Kidney (tissue), 13 donors: ENCODE measurements at regions not wholly inside any gene's neighbourhood (a gene's known extent, or its start where the extent isn't known, plus 50 kb on each side); places are given as distances from the start of the nearest gene placed in this dataset.

ENCODE experiments used
- DNase-seq, 5 donors: peaks; one replicate each; pipeline ENCODE4 v3.0.0-alpha.2; 2013 to 2020
- FAIRE-seq: peaks from 2 replicates; lab custom pipeline; 2012; peaks lifted over from hg19 to GRCh38; lab: Jason Lieb, UNC
- H3K27ac ChIP-seq, 2 donors: one replicate each; pipeline ENCODE4 v1.7.0; 2013; ENCODE audit warnings: low read depth in 2 of 2, low read length in 2 of 2, inconsistent platforms in 1 of 2
- H3K27me3 ChIP-seq: one replicate; pipeline ENCODE4 v1.7.1; 2013; ENCODE audit warnings: low read length, inconsistent platforms; ENCODE audit not compliant: control insufficient read depth, insufficient read depth
- H3K36me3 ChIP-seq, 3 donors: one replicate each; pipeline versions ENCODE4 v1.7.0 to v1.7.1; 2013; ENCODE audit warnings: low read length in 3 of 3, control low read depth in 1 of 3, inconsistent platforms in 1 of 3; ENCODE audit not compliant: insufficient read depth in 3 of 3, control insufficient read depth in 2 of 3
- H3K4me1 ChIP-seq, 3 donors: one replicate each; pipeline versions ENCODE4 v1.7.0 to v1.7.1; 2013; ENCODE audit warnings: low read length in 3 of 3, inconsistent platforms in 1 of 3, low read depth in 1 of 3; ENCODE audit not compliant: control insufficient read depth in 2 of 3, insufficient read depth in 2 of 3
- H3K4me3 ChIP-seq, 3 donors: one replicate each; pipeline versions ENCODE4 v1.7.0 to v1.8.1; 2013; ENCODE audit warnings: low read length in 3 of 3, control low read depth in 1 of 3, inconsistent platforms in 1 of 3
- H3K9ac ChIP-seq, 3 donors: one replicate each; pipeline versions ENCODE4 v1.7.0 to v1.7.1; 2013; ENCODE audit warnings: low read length in 3 of 3, control low read depth in 1 of 3, inconsistent platforms in 1 of 3
- H3K9me3 ChIP-seq, 3 donors: one replicate each; pipeline versions ENCODE4 v1.7.0 to v1.7.1; 2013; ENCODE audit warnings: low read length in 3 of 3, control low read depth in 1 of 3, inconsistent platforms in 1 of 3; ENCODE audit not compliant: control insufficient read depth in 2 of 3, insufficient read depth in 1 of 3
- intact Hi-C: fragments of 100-400 bp; cut with DNase I; formaldehyde crosslinking; loops from one replicate; pipeline ENCODE4 v1.11.1; 2022
- TF ChIP-seq, protein P1 (sequence below): IDR thresholded peaks from 3 replicates; pipeline ENCODE4 v1.5.1; 2012; ENCODE audit warnings: mild to moderate bottlenecking, moderate library complexity, borderline replicate concordance; ENCODE audit not compliant: insufficient read depth; ENCODE audit errors: extremely low read depth
- donor health status: control.
- donor health status: control.
- donor health status: control.
- donor health status: control.
- donor health status: control.
- donor health status: DM: yes; HTN: yes; CAD: no.
- donor health status: Normal renal cell carcinoma (clear cell type).

DNA sequence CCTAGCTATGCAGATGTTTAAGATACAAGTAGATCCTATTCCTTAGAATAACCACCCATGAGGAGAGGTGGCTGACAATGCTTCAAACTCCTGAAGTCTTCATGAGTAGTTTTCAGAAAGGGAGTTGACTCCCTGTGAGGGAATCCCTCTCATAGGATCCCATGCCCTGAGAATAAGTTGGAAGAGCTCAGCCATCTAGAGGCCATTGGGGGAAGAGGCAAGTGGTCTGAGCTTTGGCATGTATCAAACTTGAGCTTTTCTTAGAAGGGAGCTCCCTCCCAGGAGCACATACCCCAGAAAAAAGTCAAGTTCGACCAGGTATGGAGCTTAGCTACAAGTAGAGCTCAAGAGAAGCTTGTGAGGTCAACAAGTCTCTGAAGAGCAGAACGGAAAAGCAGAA lies 165.7 kb upstream of the RBM19 start:
- no peaks in the 10 kb centered on the region for H3K27me3 ChIP-seq
- no peaks in the 10 kb centered on the region for H3K4me1 ChIP-seq
- H3K4me3 ChIP-seq = no peak overlapping the region
- TF ChIP-seq, protein P1, sequence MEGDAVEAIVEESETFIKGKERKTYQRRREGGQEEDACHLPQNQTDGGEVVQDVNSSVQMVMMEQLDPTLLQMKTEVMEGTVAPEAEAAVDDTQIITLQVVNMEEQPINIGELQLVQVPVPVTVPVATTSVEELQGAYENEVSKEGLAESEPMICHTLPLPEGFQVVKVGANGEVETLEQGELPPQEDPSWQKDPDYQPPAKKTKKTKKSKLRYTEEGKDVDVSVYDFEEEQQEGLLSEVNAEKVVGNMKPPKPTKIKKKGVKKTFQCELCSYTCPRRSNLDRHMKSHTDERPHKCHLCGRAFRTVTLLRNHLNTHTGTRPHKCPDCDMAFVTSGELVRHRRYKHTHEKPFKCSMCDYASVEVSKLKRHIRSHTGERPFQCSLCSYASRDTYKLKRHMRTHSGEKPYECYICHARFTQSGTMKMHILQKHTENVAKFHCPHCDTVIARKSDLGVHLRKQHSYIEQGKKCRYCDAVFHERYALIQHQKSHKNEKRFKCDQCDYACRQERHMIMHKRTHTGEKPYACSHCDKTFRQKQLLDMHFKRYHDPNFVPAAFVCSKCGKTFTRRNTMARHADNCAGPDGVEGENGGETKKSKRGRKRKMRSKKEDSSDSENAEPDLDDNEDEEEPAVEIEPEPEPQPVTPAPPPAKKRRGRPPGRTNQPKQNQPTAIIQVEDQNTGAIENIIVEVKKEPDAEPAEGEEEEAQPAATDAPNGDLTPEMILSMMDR = no peak
- FAIRE-seq (no peak), DNase-seq (no peak)
- no peak overlapping the region for H3K27ac ChIP-seq
- no peaks in the 10 kb centered on the region for H3K36me3 ChIP-seq
- H3K9me3 ChIP-seq = no peaks in the 10 kb centered on the region
- intact Hi-C loops = no loop called here
- H3K9ac ChIP-seq = no peak overlapping the region

DNA sequence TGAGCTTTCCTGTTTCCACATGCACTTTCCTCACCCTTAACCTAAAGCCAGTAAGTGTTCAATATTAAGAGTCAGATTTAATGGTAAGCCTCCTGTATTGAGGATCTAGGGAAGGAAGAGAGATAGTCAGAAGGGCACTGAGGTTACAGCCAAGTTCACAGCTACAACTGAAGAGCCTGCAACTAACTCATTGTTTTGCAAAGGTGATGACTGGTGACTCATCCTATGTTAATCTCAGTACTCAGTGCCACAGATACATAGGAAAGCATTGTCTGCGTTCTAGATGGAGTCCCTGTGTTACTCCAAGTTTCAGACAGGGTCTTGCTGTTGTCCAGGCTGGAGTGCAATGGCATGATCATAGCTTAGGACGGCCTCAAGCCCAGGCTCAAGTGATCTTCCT lies 157.0 kb upstream of the RBM19 start:
- TF ChIP-seq, protein P1 = no peak
- FAIRE-seq = no peak
- Histone ChIP-seq H3K4me3 (no peak overlapping the region), H3K9ac (no peak overlapping the region), H3K36me3 (no peaks in the 10 kb centered on the region), H3K27ac (no peak overlapping the region), H3K27me3 (no peaks in the 10 kb centered on the region), H3K9me3 (no peaks in the 10 kb centered on the region), H3K4me1 (no peaks in the 10 kb centered on the region)
- DNase-seq = no peak
- intact Hi-C loops = no loop called here

DNA sequence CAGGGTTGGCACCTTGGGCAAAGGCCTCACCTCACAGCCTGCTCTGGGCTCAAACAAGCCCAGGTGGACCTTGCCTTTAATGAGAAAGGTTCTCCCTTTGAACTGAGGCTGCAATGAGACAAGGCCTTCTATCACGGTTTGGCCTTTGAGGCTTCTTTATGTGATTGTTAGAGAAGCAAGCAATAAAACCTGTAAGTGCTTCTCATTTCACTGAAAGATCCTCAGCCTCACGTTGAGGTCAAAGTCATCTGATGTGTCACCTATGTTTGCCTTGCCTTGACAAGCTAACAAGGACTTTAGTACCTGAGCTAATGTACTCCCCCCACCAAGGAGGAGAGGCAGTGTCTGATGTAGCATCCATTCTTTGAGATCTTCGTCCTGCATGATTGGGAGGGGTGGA lies 155.9 kb upstream of the RBM19 start:
- TF ChIP-seq, protein P1 = no peak
- Histone ChIP-seq H3K27ac (no peak overlapping the region), H3K4me3 (no peak overlapping the region), H3K4me1 (no peaks in the 10 kb centered on the region), H3K27me3 (no peaks in the 10 kb centered on the region), H3K36me3 (no peaks in the 10 kb centered on the region), H3K9me3 (no peaks in the 10 kb centered on the region), H3K9ac (no peak overlapping the region)
- intact Hi-C loops = no loop called here
- DNase-seq (no peak), FAIRE-seq (no peak)

DNA sequence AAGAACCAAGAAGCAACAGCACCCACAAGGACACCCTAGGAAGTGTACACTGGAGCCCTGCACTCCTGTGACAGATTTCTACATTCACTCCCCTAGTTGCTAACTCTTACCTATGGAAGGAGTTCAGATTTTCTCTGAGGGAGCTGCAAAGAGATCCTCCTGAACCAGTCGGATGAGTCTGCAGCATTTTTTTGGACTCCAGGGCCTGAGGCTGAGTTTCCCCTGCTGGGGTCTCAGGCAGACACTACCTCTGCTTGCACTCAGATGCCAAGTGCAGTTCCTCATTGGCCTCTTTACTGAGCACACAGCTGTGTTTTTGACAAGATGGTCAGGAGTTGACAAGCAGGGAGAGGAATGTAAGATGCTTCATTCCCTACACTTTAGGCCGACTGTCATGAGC lies 153.2 kb upstream of the RBM19 start:
- FAIRE-seq (no peak), DNase-seq (no peak)
- intact Hi-C loops = no loop called here
- Histone ChIP-seq H3K4me3 (no peak overlapping the region), H3K27me3 (no peaks in the 10 kb centered on the region), H3K27ac (no peak overlapping the region), H3K9me3 (peaks cover 0 to under 1% (median 0%) of the 10 kb centered on the region in 3 donors), H3K9ac (no peak overlapping the region), H3K36me3 (no peaks in the 10 kb centered on the region), H3K4me1 (no peaks in the 10 kb centered on the region)
- TF ChIP-seq, protein P1 = no peak
